HG02870 (cell line): ENCODE measurements at regions not wholly inside any gene's neighbourhood (a gene's known extent, or its start where the extent isn't known, plus 50 kb on each side); places are given as distances from the start of the nearest gene placed in this dataset.

Source experiments
- ATAC-seq: cut with Tn5 transposase; IDR thresholded peaks from one replicate; pipeline ENCODE4 v1.9.1; 2021; ENCODE audit warnings: mild to moderate bottlenecking, moderate library complexity; ENCODE audit not compliant: unreplicated experiment

DNA sequence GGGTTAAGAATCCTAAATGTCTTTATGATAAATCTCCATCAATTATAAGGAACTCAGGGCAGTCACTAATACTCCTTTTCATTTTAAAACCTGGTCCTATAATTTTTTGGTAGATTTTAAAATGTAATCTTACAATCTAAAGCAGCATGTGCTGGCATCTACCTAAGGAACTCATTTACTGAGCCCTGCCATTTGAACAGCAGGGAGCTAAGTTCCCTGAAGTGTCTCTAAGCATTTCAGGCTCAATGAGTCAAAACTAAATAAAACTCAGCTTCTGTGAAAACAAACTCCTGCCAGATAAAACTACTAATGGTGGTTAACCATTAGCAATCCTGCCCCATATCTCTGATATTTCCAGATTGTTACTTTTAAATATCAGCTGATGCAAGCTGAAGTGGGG is 1371.8 kb upstream of the PRMT6 start:
- ATAC-seq, result no peak

DNA sequence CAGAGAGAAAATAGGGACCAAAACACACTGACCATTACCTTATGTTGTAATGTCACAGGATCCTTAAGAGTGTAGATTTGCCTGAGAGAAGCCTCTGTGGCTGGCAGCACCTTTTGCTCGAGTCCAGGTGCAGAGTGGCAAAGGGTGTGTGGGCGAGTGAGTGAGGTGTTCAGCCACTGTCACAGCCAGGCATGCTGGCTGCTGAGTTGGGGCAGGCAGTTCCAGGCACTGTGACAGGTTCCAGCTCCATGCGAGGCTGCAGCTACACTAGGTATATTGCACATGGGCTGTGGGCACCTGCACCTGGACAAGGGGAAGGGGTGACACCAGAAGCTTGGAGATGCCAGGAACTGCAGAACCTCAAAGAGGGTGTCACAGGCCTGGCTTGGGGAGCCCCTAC is 1370.4 kb upstream of the PRMT6 start:
- ATAC-seq, result no peak

GRCh38 chr1:105686874-105687690 is 1369.4 kb upstream of the PRMT6 start:
- no peak for ATAC-seq

- no peak for ATAC-seq
Observed at GRCh38 chr1:105700723-105701122, 1355.8 kb upstream of the PRMT6 start.

- ATAC-seq, result no peak
Observed at GRCh38 chr1:105724286-105724685, 1332.2 kb upstream of the PRMT6 start.

GRCh38 chr1:105730701-105731100 is 1325.8 kb upstream of the PRMT6 start:
- no peak for ATAC-seq

DNA sequence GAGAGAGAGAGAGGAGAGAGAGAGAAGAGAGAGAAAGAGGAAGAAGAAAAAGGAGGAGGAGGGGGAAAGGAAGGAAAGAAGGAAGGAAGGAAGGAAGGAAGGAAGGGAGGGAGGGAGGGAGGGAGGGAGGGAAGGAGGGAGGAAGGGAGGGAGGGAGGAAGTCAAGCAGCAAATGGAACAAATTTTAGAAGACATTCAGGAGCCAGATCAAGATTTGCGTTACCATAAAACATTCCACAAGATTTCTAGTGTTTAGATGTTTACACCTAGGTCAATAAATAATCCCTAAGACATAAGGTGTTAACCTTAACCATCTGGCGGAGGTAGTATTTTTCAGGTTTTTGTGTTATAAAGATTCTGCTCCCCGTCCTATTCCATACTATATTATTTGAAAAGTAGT is 1320.1 kb upstream of the PRMT6 start:
- ATAC-seq, result no peak

DNA sequence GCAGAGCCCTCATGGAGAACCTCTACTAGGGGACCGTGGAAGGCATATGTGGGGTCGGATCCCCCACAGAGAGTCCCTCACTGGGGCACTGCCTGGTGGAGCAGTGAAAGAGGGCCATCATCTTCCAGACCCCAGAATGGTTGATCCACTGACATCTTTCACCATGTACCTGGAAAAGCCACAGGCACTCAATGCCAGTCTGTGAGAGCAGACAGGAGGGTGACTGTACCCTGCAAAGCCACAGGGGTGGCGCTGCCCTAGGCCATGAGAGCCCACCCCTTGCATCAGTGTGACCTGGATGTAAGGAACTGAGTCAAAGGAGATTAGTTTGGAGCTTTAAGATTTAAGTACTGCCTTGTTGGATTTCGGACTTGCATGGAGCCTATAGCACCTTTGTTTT is 1276.7 kb upstream of the PRMT6 start:
- ATAC-seq, result no peak

GRCh38 chr1:105785021-105785420 is 1271.5 kb upstream of the PRMT6 start:
- ATAC-seq, result no peak

- ATAC-seq, result peak; percentile 71
Observed at GRCh38 chr1:105793536-105794146, 1262.8 kb upstream of the PRMT6 start.

DNA sequence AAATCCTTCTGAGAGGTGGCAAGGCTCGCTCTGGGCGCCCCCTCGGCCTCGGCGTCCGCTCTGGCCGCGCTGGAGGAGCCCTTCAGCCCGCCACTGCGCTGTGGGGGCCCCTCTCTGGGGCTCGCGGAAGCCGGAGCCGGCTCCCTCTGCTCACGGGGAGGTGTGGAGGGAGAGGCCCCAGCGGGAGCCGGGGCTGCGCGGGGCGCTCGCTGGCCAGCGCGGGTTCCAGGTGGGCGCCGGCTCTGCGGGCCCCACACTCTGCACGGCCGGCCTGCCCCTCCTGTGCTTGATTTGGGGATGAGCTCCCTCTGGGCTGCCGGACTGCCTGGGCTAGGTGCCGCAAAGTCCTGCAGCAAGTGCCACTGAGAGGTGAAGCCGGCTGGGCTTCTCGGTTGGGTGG is 1260.7 kb upstream of the PRMT6 start:
- ATAC-seq, result no peak

GRCh38 chr1:105830571-105831146 is 1225.8 kb upstream of the PRMT6 start:
- ATAC-seq, result no peak

DNA sequence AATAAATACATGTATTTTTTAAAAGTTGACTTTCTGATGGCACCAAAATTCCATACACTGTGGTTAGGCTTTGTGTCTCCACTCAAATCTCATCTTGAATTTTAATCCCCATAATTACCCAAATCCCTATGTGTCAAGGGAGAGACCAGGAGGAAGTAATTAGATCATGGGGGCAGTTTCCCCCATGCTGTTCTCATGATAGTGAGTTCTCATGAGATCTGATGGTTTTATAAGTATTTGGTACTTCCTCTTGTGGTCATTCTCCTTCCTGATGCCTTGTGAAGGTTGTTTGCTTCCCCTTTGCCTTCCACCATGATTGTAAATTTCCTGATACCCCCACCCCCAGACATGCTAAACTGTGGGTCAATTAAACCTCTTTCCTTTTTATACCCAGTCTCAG is 1218.4 kb upstream of the PRMT6 start:
- no peak for ATAC-seq

- ATAC-seq, result no peak
Observed at GRCh38 chr1:105865546-105865945, 1190.9 kb upstream of the PRMT6 start.

- no peak for ATAC-seq
Observed at GRCh38 chr1:105872817-105873216, 1183.7 kb upstream of the PRMT6 start.

DNA sequence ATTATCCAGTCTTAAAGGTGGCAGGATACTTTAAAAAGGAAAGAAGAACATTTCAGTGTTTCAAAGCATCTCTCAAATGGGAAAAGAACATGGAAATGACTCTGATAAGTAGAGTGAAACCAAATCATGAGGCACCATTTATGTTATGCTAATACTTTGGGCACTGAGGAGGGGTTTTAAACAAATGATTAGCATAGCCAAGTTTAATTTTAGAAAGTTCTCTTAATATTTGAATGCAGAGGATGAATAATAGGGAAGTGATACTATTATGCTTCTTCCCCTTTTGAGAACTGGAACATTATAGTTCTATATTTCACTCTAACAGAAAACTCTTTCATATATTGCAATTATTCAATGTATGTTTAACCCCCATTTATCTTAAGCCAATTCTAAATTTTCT is 1181.9 kb upstream of the PRMT6 start:
- peak; percentile 82 for ATAC-seq

- ATAC-seq, result no peak
Observed at GRCh38 chr1:105886309-105886708, 1170.2 kb upstream of the PRMT6 start.

- ATAC-seq, result no peak
Observed at GRCh38 chr1:105891308-105891707, 1165.2 kb upstream of the PRMT6 start.

DNA sequence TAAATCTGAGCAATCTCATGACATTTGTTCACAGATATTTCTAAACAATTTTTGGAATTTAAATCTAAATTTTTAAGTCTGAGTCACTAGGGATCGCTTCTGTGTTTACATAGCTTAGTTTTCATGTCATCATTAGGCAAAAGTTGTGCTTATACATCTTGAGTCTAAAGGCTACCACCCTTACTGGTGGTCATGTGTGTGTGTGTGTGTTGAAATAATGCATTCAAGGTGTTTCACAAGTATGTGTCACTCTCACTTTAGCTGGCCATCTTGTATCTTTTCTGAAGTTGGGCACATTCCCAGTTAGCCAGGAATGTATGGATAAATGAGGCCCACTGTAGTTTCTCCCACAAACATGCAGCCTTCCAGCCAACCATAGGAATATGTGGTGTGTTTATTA is 1162.5 kb upstream of the PRMT6 start:
- ATAC-seq, result no peak

DNA sequence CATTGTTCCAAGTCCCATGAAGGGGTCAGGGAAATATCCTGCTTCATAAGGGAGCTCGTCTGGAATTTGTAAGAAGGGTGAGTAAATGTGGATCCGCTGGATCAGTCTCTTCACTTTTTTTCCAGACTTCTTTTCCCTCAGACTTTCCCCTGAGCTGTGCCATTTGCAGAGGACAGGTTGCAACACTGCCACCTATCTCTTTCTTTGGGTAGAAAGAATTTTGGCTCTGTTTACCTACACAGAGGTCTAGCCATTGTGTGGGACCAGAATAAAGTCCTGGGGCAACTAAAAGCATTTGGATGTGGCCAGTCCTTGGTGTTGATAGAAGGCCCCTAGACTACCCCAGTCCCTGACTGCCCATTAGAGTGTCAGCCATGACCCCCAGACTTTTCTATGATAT is 1146.7 kb upstream of the PRMT6 start:
- ATAC-seq, result no peak

GRCh38 chr1:105914403-105914802 is 1142.1 kb upstream of the PRMT6 start:
- no peak for ATAC-seq

GRCh38 chr1:105934806-105935205 is 1121.7 kb upstream of the PRMT6 start:
- ATAC-seq, result no peak
